ENCODE measurements at regions not wholly inside any gene's neighbourhood (a gene's known extent, or its start where the extent isn't known, plus 50 kb on each side); places are given as distances from the start of the nearest gene placed in this dataset.

- TF ChIP-seq POLR2A (IDR thresholded peaks at IDR 0.05; ENCODE audit: low read length) = no peak
- no peak for TF ChIP-seq CTCF (IDR thresholded peaks at IDR 0.05)
- no peak for TF ChIP-seq JUNB (IDR thresholded peaks at IDR 0.05)
- TF ChIP-seq RNF2 (IDR thresholded peaks at IDR 0.05; ENCODE audit: borderline replicate concordance, low read depth) = no peak
- no peak for TF ChIP-seq EHMT2 (IDR thresholded peaks at IDR 0.05; ENCODE audit: low read depth)
- no peak for TF ChIP-seq KDM5A (IDR thresholded peaks at IDR 0.05)
- no peak for TF ChIP-seq MYC (IDR thresholded peaks at IDR 0.05; ENCODE audit: borderline replicate concordance, low read length)
- no peak for TF ChIP-seq CHD4 (IDR thresholded peaks at IDR 0.05; ENCODE audit: borderline replicate concordance)
Observed at GRCh38 chr10:34880817-34881216, 65.7 kb upstream of the PARD3 start.
